ENCODE measurements at regions not wholly inside any gene's neighbourhood (a gene's known extent, or its start where the extent isn't known, plus 50 kb on each side); places are given as distances from the start of the nearest gene placed in this dataset.

GRCh38 chr12:126952096-126953007 lies 1314.6 kb upstream of the TMEM132C start:
- no peak for TF ChIP-seq CTCF (IDR thresholded peaks at IDR 0.05; ENCODE audit: poor library complexity, severe bottlenecking)
- DNase-seq (ENCODE audit: low spot score) (no peak), ATAC-seq (ENCODE audit: low read depth) (no peak)
- Histone ChIP-seq H3K9me3 (ENCODE audit: severe bottlenecking) (no peaks in the 10 kb centered on the region), H3K4me1 (ENCODE audit: insufficient read depth, poor library complexity, severe bottlenecking) (no peaks in the 10 kb centered on the region), H3K27me3 (ENCODE audit: insufficient read depth, poor library complexity, severe bottlenecking) (no peaks in the 10 kb centered on the region), H3K4me3 (ENCODE audit: severe bottlenecking) (no peak overlapping the region), H3K36me3 (ENCODE audit: low read depth) (no peaks in the 10 kb centered on the region), H3K27ac (ENCODE audit: poor library complexity, severe bottlenecking) (no peak overlapping the region)

DNA sequence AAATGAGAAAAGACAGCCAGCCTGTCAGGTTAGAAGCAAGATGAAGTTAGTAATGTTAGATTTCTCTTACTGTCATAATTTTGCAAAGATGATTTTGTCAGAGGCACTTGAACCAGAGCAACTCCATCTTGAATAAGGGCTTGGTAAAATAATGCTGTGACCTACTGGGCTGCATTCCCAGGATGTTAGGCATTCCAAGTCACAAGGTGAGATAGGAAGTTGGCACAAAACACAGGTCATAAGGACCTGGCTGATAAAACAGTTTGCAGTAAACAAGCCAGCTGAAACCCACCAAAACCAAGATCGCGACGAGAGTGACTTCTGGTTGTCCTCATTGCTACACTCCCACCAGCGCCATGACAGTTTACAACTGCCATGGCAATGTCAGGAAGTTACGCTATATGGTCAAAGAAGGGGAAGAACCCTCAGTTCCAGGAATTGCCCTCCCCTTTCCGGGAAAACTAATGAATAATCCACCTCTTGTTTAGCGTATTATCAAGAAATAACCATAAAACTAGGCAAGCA lies 1313.5 kb upstream of the TMEM132C start:
- no peak overlapping the region for H3K27ac ChIP-seq (ENCODE audit: poor library complexity, severe bottlenecking)
- no peak for DNase-seq (ENCODE audit: low spot score)

DNA sequence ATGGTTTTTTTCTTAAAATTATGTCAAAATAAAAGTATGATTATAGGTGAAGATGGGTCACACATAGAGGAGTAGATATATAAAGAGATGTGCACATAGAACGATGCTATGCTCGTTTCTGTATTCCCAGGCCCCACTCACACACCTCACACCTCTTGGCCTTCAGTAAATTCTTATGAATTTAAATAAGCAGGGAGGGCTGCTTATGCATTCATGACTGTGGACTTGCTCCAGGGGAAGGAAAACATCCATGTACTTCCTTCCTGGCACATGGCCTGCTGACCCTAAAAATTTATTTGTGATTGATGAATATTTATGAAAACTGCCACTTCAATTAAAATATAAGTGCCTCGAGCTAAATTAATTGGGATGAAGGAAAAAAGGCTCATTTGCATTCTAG lies 1306.7 kb upstream of the TMEM132C start:
- no peak overlapping the region for H3K4me3 ChIP-seq (ENCODE audit: severe bottlenecking)
- no peaks in the 10 kb centered on the region for H3K27me3 ChIP-seq (ENCODE audit: insufficient read depth, poor library complexity, severe bottlenecking)
- DNase-seq (ENCODE audit: low spot score): no peak
- TF ChIP-seq CTCF (IDR thresholded peaks at IDR 0.05; ENCODE audit: poor library complexity, severe bottlenecking): no peak
- H3K36me3 ChIP-seq (ENCODE audit: low read depth): no peaks in the 10 kb centered on the region
- H3K4me1 ChIP-seq (ENCODE audit: insufficient read depth, poor library complexity, severe bottlenecking): no peaks in the 10 kb centered on the region
- no peaks in the 10 kb centered on the region for H3K9me3 ChIP-seq (ENCODE audit: severe bottlenecking)
- H3K27ac ChIP-seq (ENCODE audit: poor library complexity, severe bottlenecking): no peak overlapping the region
- no peak for ATAC-seq (ENCODE audit: low read depth)

More for the DNA sequence above, 1313.5 kb upstream of the TMEM132C start:
- H3K9me3 ChIP-seq (ENCODE audit: severe bottlenecking): no peaks in the 10 kb centered on the region
- H3K4me3 ChIP-seq (ENCODE audit: severe bottlenecking): no peak overlapping the region
- no peak for ATAC-seq (ENCODE audit: low read depth)
- H3K36me3 ChIP-seq (ENCODE audit: low read depth): no peaks in the 10 kb centered on the region
- H3K27me3 ChIP-seq (ENCODE audit: insufficient read depth, poor library complexity, severe bottlenecking): no peaks in the 10 kb centered on the region
- TF ChIP-seq CTCF (IDR thresholded peaks at IDR 0.05; ENCODE audit: poor library complexity, severe bottlenecking): no peak
- H3K4me1 ChIP-seq (ENCODE audit: insufficient read depth, poor library complexity, severe bottlenecking): no peaks in the 10 kb centered on the region

DNA sequence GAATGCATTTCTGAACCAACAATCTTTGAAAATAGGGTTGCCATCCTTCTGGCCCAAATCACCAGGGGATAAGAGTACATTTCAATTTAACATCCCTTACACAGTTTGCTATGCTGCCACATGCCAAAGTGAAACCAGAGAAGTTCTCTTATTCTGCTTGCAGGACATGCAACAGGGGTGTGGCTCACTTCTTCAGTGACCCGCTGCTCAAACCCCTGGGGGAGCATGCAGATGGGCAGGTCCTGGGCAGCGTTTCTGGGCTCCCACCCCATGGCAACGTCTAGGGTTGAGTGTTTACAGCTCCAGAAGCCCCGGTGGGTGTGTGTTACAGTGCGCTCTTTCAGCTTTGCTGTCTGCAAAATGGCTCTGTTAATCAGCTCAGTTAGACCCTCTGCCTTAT lies 1306.3 kb upstream of the TMEM132C start:
- peaks cover 2% of the 10 kb centered on the region for H3K9me3 ChIP-seq (ENCODE audit: severe bottlenecking)
- no peak overlapping the region for H3K27ac ChIP-seq (ENCODE audit: poor library complexity, severe bottlenecking)
- no peak for ATAC-seq (ENCODE audit: low read depth)
- H3K4me1 ChIP-seq (ENCODE audit: insufficient read depth, poor library complexity, severe bottlenecking): no peaks in the 10 kb centered on the region
- H3K27me3 ChIP-seq (ENCODE audit: insufficient read depth, poor library complexity, severe bottlenecking): no peaks in the 10 kb centered on the region
- TF ChIP-seq CTCF (IDR thresholded peaks at IDR 0.05; ENCODE audit: poor library complexity, severe bottlenecking): no peak
- H3K36me3 ChIP-seq (ENCODE audit: low read depth): no peaks in the 10 kb centered on the region
- no peak for DNase-seq (ENCODE audit: low spot score)
- H3K4me3 ChIP-seq (ENCODE audit: severe bottlenecking): no peak overlapping the region

DNA sequence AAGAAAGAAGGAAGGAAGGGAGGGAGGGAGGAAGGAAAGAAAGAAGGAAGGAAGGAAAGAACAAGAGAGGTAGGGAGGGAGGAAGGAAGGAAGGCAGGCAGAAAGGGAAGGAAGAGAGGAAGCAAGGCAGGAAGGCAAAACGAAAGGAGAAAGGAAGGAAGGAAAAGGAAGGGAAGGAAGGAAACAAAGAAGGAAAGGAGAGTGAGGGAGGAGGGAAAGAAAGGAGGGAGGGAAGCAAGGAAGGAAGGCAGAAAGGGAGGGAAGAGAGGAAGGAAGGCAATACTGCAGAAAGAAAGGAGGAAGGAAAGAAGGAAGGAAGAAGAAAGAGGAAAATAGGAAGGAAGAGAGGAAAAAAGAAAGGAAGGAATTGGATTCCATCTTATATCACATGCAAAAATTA lies 1303.1 kb upstream of the TMEM132C start:
- H3K4me3 ChIP-seq (ENCODE audit: severe bottlenecking): no peak overlapping the region
- ATAC-seq (ENCODE audit: low read depth) (no peak), DNase-seq (ENCODE audit: low spot score) (no peak)
- H3K9me3 ChIP-seq (ENCODE audit: severe bottlenecking): peaks cover 2% of the 10 kb centered on the region
- no peaks in the 10 kb centered on the region for H3K36me3 ChIP-seq (ENCODE audit: low read depth)
- no peak overlapping the region for H3K27ac ChIP-seq (ENCODE audit: poor library complexity, severe bottlenecking)
- no peak for TF ChIP-seq CTCF (IDR thresholded peaks at IDR 0.05; ENCODE audit: poor library complexity, severe bottlenecking)
- H3K4me1 ChIP-seq (ENCODE audit: insufficient read depth, poor library complexity, severe bottlenecking): no peaks in the 10 kb centered on the region
- no peaks in the 10 kb centered on the region for H3K27me3 ChIP-seq (ENCODE audit: insufficient read depth, poor library complexity, severe bottlenecking)
